AG04450 (cell line): ENCODE measurements at regions not wholly inside any gene's neighbourhood (a gene's known extent, or its start where the extent isn't known, plus 50 kb on each side); places are given as distances from the start of the nearest gene placed in this dataset.

Experiments used
- CTCF ChIA-PET: fragments of 300-600, 350-600 bp; formaldehyde crosslinking; extraction: SDS; loops from one replicate; lab custom pipeline; 2022; ENCODE audit warnings: antibody characterized with exemption, inconsistent platforms; lab: Charles Lee
- POLR2A ChIA-PET: fragments of 350-600 bp; formaldehyde crosslinking; extraction: SDS; loops from one replicate; lab custom pipeline; 2021; ENCODE audit warnings: antibody characterized with exemption, inconsistent platforms; lab: Yijun Ruan, JAX
- DNase-seq: peaks from one replicate; pipeline ENCODE4 v3.0.0-alpha.2; 2011; ENCODE audit warnings: low read depth, low spot score
- H3K27ac ChIP-seq: one replicate; pipeline ENCODE4 v1.5.1; 2012; ENCODE audit warnings: low read depth, low read length, control low read depth
- H3K27me3 ChIP-seq: one replicate; pipeline ENCODE4 v1.6.0; 2012; ENCODE audit warnings: low read length; ENCODE audit not compliant: control insufficient read depth, insufficient read depth
- H3K4me3 ChIP-seq: 2 replicates; pipeline ENCODE4 v1.5.1; 2011; ENCODE audit warnings: mild to moderate bottlenecking, low read depth, low read length, control low read depth
- H3K9me3 ChIP-seq: 2 replicates; pipeline ENCODE4 v1.5.1; 2012; ENCODE audit warnings: low read length; ENCODE audit not compliant: control insufficient read depth, insufficient read depth
- TF ChIP-seq, protein P1 (sequence below): IDR thresholded peaks from 2 replicates; pipeline ENCODE4 v1.5.1; 2011; ENCODE audit warnings: low read depth, low read length, control low read depth, inconsistent platforms

DNA sequence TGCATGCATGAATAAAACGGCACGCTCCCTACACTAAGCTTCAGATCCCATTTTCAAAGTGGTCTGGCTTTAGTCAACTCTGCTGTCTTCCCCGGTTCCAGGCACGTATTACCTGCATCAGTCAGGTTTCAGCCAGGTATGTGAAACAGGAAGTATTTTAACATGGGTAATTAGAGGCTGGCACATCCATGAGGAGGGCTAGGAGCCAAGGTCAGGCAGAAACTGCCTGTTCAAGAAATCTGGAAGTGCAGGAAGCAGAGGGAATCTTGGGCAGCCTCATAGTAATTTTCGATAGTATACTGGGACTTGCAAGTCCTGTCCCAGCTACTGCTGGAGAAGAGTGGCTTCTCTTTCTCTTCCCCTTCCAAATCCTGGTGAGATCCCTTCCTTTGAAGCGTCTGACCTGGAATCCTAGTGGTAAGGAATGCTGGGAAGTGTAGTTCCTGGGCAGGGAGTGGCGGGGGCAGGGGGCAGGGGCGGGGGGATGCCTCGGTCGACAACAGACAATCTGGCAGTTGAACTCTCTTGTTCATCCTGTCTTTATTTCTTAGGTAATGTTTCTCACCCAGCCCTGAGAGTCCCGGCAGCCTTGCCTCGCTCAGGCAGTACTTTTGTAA is 403.1 kb downstream of the TLE4 start:
- Histone ChIP-seq H3K9me3 (no peaks in the 10 kb centered on the region), H3K4me3 (no peak overlapping the region), H3K27ac (no peak overlapping the region), H3K27me3 (peaks cover 14% of the 10 kb centered on the region)
- DNase-seq = no peak
- TF ChIP-seq, protein P1, sequence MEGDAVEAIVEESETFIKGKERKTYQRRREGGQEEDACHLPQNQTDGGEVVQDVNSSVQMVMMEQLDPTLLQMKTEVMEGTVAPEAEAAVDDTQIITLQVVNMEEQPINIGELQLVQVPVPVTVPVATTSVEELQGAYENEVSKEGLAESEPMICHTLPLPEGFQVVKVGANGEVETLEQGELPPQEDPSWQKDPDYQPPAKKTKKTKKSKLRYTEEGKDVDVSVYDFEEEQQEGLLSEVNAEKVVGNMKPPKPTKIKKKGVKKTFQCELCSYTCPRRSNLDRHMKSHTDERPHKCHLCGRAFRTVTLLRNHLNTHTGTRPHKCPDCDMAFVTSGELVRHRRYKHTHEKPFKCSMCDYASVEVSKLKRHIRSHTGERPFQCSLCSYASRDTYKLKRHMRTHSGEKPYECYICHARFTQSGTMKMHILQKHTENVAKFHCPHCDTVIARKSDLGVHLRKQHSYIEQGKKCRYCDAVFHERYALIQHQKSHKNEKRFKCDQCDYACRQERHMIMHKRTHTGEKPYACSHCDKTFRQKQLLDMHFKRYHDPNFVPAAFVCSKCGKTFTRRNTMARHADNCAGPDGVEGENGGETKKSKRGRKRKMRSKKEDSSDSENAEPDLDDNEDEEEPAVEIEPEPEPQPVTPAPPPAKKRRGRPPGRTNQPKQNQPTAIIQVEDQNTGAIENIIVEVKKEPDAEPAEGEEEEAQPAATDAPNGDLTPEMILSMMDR = no peak
- ChIA-PET CTCF (interaction anchor here (0.6 kb wide), 1 partner anchor 74 kb away, joined by 6 read pairs; no protein-coding TSS in a partner anchor), POLR2A (no interaction called here)

DNA sequence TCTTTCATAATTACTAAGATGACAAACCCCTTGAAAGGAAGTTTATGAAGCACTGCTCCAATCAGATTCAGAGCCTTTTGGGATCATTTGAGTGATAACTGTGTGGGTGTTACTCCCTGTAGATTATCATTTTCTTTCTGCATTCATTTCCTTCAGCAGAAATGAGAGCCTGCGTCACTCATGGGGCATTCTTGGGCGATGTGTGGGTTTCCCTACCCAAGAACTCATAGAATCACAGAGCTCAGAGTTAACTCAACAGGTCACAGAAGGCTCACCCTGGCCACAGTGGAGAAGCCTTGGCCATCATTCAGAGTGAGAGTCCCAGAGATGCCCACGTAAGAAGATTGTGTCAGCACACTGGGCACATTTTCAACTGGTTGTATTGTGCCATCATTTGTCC is 401.9 kb downstream of the TLE4 start:
- H3K27ac ChIP-seq = no peak overlapping the region
- POLR2A ChIA-PET = no interaction called here
- no peak overlapping the region for H3K4me3 ChIP-seq
- no peaks in the 10 kb centered on the region for H3K9me3 ChIP-seq
- H3K27me3 ChIP-seq = peaks cover 14% of the 10 kb centered on the region
- CTCF ChIA-PET = no interaction called here
- TF ChIP-seq, protein P1 = no peak
- DNase-seq = no peak

DNA sequence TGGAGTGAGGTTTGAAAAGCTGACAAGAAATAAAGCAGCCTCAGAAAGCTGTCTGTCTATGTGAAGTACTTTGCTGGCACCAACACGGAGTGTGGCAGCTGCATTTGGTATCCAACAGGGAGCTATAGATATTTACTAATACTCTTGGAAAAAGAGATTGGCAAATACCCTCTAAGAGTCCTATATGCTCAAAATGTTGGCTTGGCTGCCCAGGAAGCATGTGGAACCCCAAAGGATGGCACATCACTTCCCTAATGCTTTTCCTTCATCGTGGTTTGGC is 398.3 kb downstream of the TLE4 start:
- CTCF ChIA-PET = no interaction called here
- no peak for DNase-seq
- TF ChIP-seq, protein P1 = no peak
- POLR2A ChIA-PET = no interaction called here
- Histone ChIP-seq H3K4me3 (no peak overlapping the region), H3K27me3 (peaks cover 6% of the 10 kb centered on the region), H3K9me3 (no peaks in the 10 kb centered on the region), H3K27ac (no peak overlapping the region)

DNA sequence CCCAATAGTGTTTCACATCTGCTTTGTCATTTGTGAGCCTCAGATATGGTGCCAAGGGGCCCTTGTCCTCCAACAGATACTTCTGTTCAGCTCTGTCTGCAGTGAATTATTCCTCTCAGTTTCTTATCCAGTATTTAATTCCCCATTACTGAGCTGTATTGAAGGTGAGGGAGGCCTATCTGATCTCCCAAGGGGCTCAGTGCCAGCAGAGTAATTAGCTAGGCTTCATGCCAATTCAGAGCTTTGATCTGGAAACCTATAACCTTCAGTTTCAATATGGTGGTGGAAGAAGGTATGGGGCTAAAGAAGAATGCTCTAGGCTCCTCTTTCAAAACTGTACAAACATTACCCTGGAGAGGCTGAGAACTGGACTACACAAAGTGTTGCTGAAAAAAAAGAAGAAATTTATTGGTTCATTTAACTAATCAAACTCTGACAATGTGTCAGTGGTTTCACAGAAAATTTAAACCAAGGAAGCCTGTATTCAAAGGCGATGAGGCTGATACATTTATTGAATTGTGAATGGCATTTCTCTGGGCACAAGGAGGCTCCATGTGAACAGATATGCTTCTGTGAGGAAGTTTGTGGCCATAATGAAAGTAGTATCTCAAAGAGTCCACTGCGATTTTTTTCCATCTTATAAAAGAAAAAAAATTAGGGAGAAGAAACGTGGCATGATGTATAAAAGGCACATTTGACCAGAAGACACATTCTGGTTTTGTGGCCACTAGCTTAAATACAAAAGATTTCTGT is 397.8 kb downstream of the TLE4 start:
- H3K27ac ChIP-seq = no peak overlapping the region
- DNase-seq = no peak
- CTCF ChIA-PET = no interaction called here
- peaks cover 5% of the 10 kb centered on the region for H3K27me3 ChIP-seq
- TF ChIP-seq, protein P1 = no peak
- no peaks in the 10 kb centered on the region for H3K9me3 ChIP-seq
- POLR2A ChIA-PET = no interaction called here
- no peak overlapping the region for H3K4me3 ChIP-seq

DNA sequence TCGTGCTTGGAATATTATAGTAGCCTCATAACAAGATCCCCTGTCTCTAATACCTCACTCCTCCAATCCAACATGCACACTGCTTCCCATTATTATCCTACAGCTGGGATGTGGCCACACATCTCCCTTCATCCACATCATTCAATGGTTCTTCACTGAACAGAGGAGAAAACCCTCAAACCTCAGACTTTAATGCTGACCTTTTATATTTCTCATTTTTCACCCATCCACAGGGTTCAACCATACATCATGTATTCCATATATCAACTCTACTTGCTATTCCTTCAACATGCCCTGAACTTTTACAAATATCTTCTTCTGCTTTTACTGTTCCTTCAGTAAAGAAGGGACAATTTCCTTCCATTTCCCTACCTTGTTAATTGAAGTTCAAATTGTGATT is 396.8 kb downstream of the TLE4 start:
- H3K27ac ChIP-seq = no peak overlapping the region
- peaks cover 5% of the 10 kb centered on the region for H3K27me3 ChIP-seq
- TF ChIP-seq, protein P1 = no peak
- POLR2A ChIA-PET = no interaction called here
- no peak overlapping the region for H3K4me3 ChIP-seq
- no peak for DNase-seq
- H3K9me3 ChIP-seq = no peaks in the 10 kb centered on the region
- CTCF ChIA-PET = no interaction called here
